Renal cortical epithelial cell (primary cell): ENCODE measurements at regions not wholly inside any gene's neighbourhood (a gene's known extent, or its start where the extent isn't known, plus 50 kb on each side); places are given as distances from the start of the nearest gene placed in this dataset.

Experiments
- DNase-seq: peaks from one replicate; pipeline ENCODE4 v3.0.0-alpha.2; 2011; ENCODE audit warnings: low read depth

- no peak for DNase-seq
Measured at GRCh38 chr3:132822837-132823236, 100.6 kb upstream of the NPHP3 start.

- DNase-seq = no peak
Measured at GRCh38 chr3:132822266-132822665, 100.1 kb upstream of the NPHP3 start.

- no peak for DNase-seq
Measured at GRCh38 chr3:132821314-132821713, 99.1 kb upstream of the NPHP3 start.

- no peak for DNase-seq
Measured at GRCh38 chr3:132818251-132818650, 96.0 kb upstream of the NPHP3 start.

GRCh38 chr3:132817646-132818177 is 95.5 kb upstream of the NPHP3 start:
- no peak for DNase-seq

- no peak for DNase-seq
Measured at GRCh38 chr3:132805071-132805470, 82.9 kb upstream of the NPHP3 start.

GRCh38 chr3:132804498-132804897 is 82.3 kb upstream of the NPHP3 start:
- peak; percentile 88 for DNase-seq

- DNase-seq = no peak
Measured at GRCh38 chr3:132803889-132804288, 81.7 kb upstream of the NPHP3 start.

GRCh38 chr3:132800958-132801357 is 78.7 kb upstream of the NPHP3 start:
- peak; percentile 72 for DNase-seq

- DNase-seq = no peak
Measured at GRCh38 chr3:132790806-132791205, 68.6 kb upstream of the NPHP3 start.

- no peak for DNase-seq
Measured at GRCh38 chr3:132789959-132790358, 67.8 kb upstream of the NPHP3 start.

GRCh38 chr3:132788301-132788671 is 66.1 kb upstream of the NPHP3 start:
- DNase-seq = peak; percentile 97

GRCh38 chr3:132787616-132788300 is 65.5 kb upstream of the NPHP3 start:
- DNase-seq = peak; percentile 94

GRCh38 chr3:132786890-132787289 is 64.7 kb upstream of the NPHP3 start:
- DNase-seq = no peak

- no peak for DNase-seq
Measured at GRCh38 chr3:132785292-132785691, 63.1 kb upstream of the NPHP3 start.

- peak; percentile 57 for DNase-seq
Measured at GRCh38 chr3:132784502-132785025, 62.4 kb upstream of the NPHP3 start.

- peak; percentile 81 for DNase-seq
Measured at GRCh38 chr3:132783152-132783551, 60.9 kb upstream of the NPHP3 start.

- no peak for DNase-seq
Measured at GRCh38 chr3:132781922-132782321, 59.7 kb upstream of the NPHP3 start.

GRCh38 chr3:132777171-132777570 is 55.0 kb upstream of the NPHP3 start:
- no peak for DNase-seq

GRCh38 chr3:132773071-132773619 is 50.9 kb upstream of the NPHP3 start:
- DNase-seq = peak; percentile 90

GRCh38 chr3:132772252-132772651 is 50.0 kb upstream of the NPHP3 start:
- DNase-seq = no peak
